ENCODE measurements at regions not wholly inside any gene's neighbourhood (a gene's known extent, or its start where the extent isn't known, plus 50 kb on each side); places are given as distances from the start of the nearest gene placed in this dataset.
"Not testable (repeated sequence)": the region's sequence is repeated elsewhere in the genome, so short reads cannot be mapped to it uniquely, and the experiment has no call there.

- no peak for DNase-seq
Observed at GRCh38 chr16:48003206-48003907, 152.4 kb downstream of the ABCC12 start.

- DNase-seq = no peak
Observed at GRCh38 chr16:48001324-48001895, 154.4 kb downstream of the ABCC12 start.

DNA sequence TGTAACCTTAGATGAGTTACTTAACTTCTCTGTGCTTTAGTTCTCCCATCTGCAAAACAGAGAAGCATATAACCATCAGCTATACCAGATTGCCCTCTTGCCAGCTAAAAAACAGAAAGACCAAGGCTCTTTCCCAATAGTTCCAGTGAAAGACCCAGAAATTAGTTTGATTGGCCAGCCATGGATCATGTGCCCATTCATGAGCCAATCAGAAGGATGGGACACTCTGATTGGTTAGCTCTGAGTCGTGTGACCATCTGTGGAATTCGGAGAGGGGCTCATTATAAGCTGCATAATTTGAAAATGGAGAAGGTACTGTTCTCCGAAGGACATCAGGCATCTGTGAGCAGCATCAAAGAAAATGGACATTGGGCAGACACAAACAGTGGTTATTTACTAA lies 155.2 kb downstream of the ABCC12 start:
- no peak for DNase-seq

DNA sequence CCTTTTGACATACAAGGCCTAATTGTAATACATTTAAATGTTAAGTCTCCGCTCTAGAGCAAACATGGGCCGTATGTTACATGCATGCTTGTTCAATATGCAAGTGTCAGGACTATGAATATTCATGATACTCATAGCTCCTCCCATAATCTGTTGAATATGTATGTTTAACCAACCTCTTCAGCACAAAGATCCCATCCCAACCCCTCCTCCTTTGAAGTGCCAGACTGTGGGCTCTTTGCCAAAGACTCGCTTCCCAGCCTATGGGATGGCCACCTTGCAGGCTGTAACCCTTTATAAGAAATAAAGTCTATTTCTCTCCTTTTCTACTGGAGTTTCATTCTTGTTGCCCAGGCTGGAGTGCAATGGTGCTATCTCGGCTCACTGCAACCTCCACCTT lies 156.2 kb downstream of the ABCC12 start:
- DNase-seq = no peak

DNA sequence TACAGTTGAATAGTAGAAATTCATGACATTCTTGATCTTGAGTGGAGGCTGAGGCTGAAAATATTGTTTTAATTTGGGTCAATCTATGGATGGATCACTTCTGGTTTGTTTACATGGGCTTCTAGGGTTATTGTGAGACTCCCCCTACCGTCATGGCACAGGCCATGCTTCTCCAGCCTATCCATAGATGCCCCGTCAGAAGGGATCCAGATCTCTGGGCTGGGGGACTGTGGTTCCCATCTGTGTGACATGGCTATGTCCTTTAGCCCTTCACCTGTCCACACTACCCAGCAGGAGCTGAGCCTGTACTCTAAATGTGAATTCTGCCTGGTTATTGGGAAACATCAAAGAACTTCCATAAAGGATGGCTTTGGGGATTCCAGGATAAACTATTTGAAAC lies 160.4 kb downstream of the ABCC12 start:
- DNase-seq = no peak

GRCh38 chr16:47991491-47991890 lies 164.3 kb downstream of the ABCC12 start:
- no peak for DNase-seq

GRCh38 chr16:47990676-47991075 lies 165.1 kb downstream of the ABCC12 start:
- no peak for DNase-seq

DNA sequence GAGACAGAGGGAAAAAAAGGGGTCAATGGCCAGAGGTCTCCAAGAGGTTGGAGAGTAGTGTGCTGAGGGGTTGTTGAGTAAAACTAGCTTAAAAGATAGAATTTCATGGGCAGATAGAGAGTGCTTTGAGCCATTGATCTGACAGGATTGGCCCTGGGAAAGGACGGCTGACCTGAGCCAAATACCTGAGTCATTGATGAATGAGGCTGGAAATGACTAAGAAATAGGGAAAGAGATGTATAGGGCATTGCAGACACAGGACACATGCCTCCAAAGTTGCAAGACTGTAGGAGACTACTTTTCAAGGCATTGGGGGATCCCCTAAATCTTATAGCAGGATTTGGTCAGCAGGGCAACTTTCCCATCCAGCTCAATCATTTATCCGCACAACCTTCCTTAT lies 168.7 kb downstream of the ABCC12 start:
- DNase-seq = no peak

DNA sequence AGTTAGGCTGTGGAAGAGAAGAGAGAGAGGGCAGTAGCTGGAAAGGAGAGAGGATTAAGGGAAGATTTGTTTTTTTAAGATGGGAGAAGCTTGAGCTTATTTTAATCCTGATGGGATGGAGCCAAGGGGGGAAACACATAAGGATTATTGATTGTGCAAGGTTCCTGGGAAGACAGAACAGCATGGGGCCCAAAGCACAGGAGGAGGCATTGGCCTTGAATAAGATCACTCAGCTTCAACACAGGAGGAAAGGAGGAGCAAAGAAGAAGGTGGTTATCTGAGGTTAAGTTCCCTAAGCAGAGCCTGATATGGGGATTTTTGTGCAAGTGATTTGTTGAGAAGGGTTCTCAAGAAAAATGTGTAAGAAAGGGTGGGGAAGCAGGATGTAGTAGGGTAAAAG lies 169.8 kb downstream of the ABCC12 start:
- no peak for DNase-seq

DNA sequence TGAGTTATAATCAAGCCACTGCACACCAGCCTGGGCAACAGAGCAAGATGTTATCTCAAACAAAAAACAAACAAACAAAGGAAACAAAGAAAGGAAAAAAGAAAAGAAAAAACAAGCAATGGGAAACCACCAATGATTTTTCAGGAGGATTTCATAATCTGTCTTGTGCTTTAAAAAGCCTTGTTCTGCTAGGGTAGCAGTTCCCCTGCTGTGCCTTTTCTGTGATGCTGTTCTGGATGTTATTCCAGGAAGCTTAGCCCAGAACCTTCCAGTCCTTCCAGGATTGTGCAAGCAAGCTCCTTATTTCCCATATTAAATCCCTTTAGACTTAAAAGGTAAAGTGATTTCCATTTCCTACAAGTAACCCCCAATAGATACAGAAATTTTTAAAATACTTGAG lies 171.1 kb downstream of the ABCC12 start:
- no peak for DNase-seq

GRCh38 chr16:47983999-47984580 lies 171.7 kb downstream of the ABCC12 start:
- no peak for DNase-seq

DNA sequence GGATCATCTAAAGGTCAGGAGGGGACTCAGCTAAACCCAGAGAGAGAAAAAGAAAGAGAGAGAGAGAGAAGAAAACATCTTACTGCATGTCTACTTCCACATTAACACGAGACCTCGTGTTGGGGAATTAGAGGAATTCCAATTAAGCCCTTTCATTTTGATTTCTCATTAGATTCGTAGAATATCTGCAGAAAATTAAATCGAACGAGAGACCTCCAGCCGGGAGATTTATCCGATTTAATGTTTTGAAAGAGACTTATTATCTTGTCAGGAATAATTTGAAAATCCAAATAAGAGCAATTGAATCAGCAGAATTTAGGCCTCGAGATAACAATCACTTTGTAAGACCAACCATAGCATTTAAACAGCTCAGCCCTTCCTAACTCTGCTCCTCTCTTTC lies 175.6 kb downstream of the ABCC12 start:
- no peak for DNase-seq

DNA sequence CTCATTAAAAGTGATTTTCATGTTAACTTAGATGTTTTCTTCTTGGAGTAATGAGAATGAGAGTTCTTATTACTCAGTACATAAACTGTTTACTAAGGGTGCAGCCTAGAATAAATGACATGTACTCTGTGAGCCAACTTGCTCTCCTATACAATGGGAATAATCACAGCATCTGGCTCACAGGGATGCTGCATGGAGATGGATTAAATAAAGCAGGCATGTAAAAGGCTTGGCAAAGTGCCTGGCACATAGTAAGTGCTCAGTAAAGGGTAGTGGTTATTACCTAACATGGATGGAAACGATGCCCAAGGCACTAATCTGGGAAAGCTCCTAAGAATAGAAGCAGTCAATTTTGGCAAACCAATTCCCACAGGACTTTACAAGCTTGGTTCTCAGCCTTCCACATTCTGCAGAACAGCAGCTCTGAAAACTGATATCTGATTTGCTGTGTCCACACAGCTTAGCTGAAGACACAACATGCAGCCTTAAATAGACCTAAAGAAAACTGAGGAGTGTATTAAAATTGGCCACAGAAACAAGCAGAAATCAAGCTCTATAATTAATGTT lies 176.1 kb downstream of the ABCC12 start:
- DNase-seq = no peak

DNA sequence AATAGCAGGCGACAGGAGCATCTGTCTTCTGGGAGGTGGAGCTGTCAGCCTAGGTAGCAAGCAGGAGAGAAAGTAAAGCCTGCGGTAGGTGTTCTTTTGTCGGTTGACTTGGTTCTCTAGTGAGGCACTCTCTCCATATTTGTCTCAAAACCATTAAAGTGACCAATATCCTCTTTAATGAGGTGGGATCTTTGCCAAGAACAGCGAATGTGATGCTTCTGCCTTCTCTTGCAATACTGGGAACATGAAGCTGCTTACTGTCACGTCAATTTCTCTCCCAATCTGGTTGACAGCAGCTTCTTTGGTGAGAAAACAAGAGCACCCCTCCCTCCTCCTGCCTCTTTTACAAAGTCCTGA lies 176.7 kb downstream of the ABCC12 start:
- no peak for DNase-seq

DNA sequence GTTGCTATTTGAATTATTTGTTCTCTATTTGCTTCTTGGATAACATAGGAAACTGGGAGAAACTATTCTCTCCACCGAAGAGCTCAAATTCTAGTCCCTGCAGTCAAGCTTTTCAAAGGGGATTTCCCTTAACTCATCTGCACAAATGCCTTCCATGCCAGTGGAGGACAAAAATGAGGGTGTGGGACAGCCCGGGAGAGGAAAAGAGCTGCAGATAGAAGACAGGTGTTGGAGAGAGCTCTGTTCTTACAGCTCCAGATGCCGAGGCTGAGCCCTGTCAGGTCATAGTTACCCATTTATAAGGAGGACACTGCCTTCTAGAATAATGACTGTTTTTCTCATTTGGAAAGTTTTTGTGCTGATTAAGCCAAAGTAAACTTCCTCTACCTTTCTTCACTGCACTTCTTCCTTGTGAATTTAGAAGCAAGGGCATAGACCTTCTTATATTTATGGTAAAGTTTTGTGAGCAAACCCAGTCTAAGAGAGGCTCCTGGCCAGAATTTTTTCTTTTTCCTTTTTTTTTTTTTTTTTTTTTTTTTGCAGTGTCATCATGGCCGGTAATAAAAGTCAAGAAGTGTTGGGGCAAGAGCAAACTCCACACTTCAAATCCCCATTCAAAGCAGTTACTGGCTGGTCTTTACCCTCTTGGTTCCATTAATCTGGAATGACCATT lies 177.2 kb downstream of the ABCC12 start:
- no peak for DNase-seq

DNA sequence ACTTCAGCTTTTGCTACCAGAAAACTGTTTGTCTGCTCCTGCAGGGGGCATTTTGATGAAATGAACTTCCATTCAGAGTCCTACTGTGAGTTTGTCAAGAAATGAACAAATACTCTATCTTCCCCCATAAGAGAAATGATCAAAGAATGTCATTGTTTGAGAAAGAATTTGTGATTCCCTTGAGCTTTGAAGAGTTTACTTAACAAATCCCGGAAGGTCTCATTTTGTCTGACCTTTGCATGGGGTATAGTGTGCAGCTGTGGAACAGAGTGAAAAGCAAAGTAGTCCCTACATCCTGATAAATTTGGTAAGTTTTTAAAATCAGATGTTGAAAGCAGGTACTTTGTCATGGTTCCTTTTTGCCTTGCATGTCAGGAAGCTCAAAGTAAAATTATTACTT lies 178.0 kb downstream of the ABCC12 start:
- DNase-seq = no peak

GRCh38 chr16:47976636-47977210 lies 179.1 kb downstream of the ABCC12 start:
- DNase-seq = no peak

- not testable (repeated sequence) for DNase-seq
Observed at GRCh38 chr16:47974971-47975370, 180.8 kb downstream of the ABCC12 start.

DNA sequence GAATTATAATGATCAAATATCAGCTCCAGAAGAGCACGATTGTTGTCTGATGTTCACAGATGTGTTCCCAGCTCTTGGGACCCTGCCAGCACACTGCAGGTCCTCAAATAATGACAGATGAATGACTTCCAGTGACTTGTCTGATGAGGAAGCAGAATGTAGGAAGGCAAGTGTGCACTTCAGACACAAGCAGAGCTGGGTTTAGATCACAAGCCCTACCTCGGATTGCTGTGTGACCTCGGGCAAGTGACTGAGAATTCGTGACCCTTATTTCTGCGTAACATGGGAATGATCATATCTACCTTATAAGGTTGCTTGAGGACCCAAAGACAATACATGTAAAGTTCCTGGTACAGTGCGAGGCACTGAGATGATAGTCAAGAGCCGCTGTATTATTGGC lies 182.2 kb downstream of the ABCC12 start:
- DNase-seq = no peak

GRCh38 chr16:47972246-47972985 lies 183.4 kb downstream of the ABCC12 start:
- no peak for DNase-seq

DNA sequence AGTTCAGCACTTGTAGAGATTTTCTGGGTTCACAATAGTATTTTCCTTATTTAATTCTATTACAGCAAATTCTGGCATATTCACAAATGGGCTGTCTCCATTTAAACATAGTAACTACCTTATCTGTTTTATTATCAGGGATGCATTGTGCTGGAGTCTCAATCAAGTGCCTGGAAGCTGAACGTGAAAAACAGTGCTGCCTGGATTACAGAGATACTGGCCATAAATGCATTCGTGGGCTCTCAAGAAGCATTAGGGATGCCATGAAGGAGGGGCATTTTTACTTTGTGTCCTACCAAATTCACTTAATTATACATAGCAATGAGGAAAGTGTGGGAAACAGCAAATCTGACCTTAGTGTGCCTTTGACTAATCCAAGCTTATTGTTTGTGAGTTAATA lies 184.6 kb downstream of the ABCC12 start:
- DNase-seq = no peak

DNA sequence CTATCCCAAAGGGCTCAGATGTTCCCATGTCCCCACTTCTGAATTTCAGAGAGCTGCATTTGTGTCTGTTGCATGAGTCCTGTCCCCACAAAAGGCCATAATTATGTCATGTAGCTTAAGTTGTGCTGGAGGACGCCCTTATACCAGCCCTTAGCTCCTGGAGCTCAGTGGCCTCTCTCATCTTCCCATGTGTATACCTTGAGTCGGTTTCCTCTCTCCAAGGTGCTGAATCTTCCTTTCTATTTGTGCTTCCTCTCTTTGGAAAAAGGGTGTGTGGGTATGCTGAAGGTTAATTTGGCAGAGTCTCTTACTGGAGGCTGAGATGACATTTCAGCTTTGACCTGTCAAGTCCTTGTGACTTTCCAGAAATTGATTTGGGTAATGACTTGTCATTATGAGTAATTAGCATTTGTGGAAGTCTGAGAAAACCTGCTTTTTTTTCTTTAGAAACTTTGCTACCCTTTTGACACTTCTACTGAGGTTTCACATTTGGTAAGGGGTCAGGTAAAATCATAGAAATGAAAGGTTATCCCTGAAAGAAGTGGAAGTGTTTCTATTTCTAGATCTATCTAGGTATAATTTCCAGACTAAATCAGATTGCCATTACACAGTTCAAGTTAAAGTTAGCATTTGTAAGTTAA lies 185.4 kb downstream of the ABCC12 start:
- DNase-seq = no peak
